IMR-90 (cell line): ENCODE measurements at regions not wholly inside any gene's neighbourhood (a gene's known extent, or its start where the extent isn't known, plus 50 kb on each side); places are given as distances from the start of the nearest gene placed in this dataset.

Experiments used
- ATAC-seq: fragments of 200-7000 bp; cut with Tn5 transposase; 2 replicates; pipeline ENCODE4 v1.9.1; 2020; ENCODE audit warnings: low read depth, mild to moderate bottlenecking, moderate library complexity
- BruUV-seq: library from RNA; stranded (reverse); fragments of 400-500 nt; replicated peaks from 2 replicates; lab custom pipeline; 2021; lab: Mats Ljungman, UMichigan
- CTCF ChIA-PET: fragments of 300-600 bp; formaldehyde crosslinking; extraction: SDS; loops from one replicate; lab custom pipeline; 2021; ENCODE audit warnings: antibody characterized with exemption; lab: Yijun Ruan, JAX
- POLR2A ChIA-PET: fragments of 300-600 bp; sonication (Branson Sonifier 250); formaldehyde crosslinking; loops from one replicate; lab custom pipeline; 2022; ENCODE audit warnings: antibody characterized with exemption; ENCODE audit not compliant: unreplicated experiment; lab: Charles Lee
- DNase-seq: peaks from one replicate; pipeline ENCODE4 v3.0.0; 2013
- H2AFZ ChIP-seq: replicated peaks from 2 replicates; pipeline ENCODE3; 2013; ENCODE audit warnings: low read length, mild to moderate bottlenecking; ENCODE audit not compliant: poor library complexity
- H2AK5ac ChIP-seq: 2 replicates; pipeline ENCODE4 v1.6.1; 2013; ENCODE audit warnings: low read depth, low read length, inconsistent platforms
- H2AK9ac ChIP-seq: replicated peaks from 2 replicates; pipeline ENCODE3; 2013; ENCODE audit warnings: mild to moderate bottlenecking, low read depth, low read length, moderate library complexity; ENCODE audit not compliant: poor library complexity
- H2BK120ac ChIP-seq: 2 replicates; pipeline ENCODE4 v1.6.1; 2013; ENCODE audit warnings: low read depth, low read length, inconsistent platforms
- H2BK15ac ChIP-seq: 3 replicates; pipeline ENCODE4 v1.6.1; 2013; ENCODE audit warnings: low read depth, low read length, inconsistent platforms
- H2BK20ac ChIP-seq: 2 replicates; pipeline ENCODE4 v1.6.1; 2013; ENCODE audit warnings: low read depth, mild to moderate bottlenecking, inconsistent platforms, low read length, moderate library complexity
- H2BK5ac ChIP-seq: 2 replicates; pipeline ENCODE4 v1.6.1; 2013; ENCODE audit warnings: mild to moderate bottlenecking, low read depth, low read length, inconsistent platforms; ENCODE audit not compliant: poor library complexity, severe bottlenecking
- H3K14ac ChIP-seq: replicated peaks from 2 replicates; pipeline ENCODE4 v1.6.1; 2013; ENCODE audit warnings: low read depth, low read length, inconsistent platforms
- H3K18ac ChIP-seq: 2 replicates; pipeline ENCODE4 v1.6.1; 2013; ENCODE audit warnings: low read depth, low read length, control low read depth
- H3K23ac ChIP-seq: 2 replicates; pipeline ENCODE4 v1.6.1; 2013; ENCODE audit warnings: low read depth, low read length, inconsistent platforms
- H3K27ac ChIP-seq: 2 replicates; pipeline ENCODE4 v1.5.1; 2013; ENCODE audit warnings: mild to moderate bottlenecking, control low read depth, low read length; ENCODE audit not compliant: insufficient read depth
- H3K27me3 ChIP-seq: 2 replicates; pipeline ENCODE4 v1.6.1; 2013; ENCODE audit warnings: low read length; ENCODE audit not compliant: control insufficient read depth, insufficient read depth
- H3K36me3 ChIP-seq: 2 replicates; pipeline ENCODE4 v1.6.1; 2013; ENCODE audit warnings: low read length, mixed read lengths; ENCODE audit not compliant: control insufficient read depth, insufficient read depth
- H3K4ac ChIP-seq: 2 replicates; pipeline ENCODE4 v1.6.1; 2013; ENCODE audit warnings: low read depth, low read length, inconsistent platforms
- H3K4me1 ChIP-seq: 2 replicates; pipeline ENCODE4 v1.6.1; 2013; ENCODE audit warnings: low read length, mixed read lengths; ENCODE audit not compliant: control insufficient read depth, insufficient read depth
- H3K4me2 ChIP-seq: 2 replicates; pipeline ENCODE4 v1.6.1; 2013; ENCODE audit warnings: low read depth, mild to moderate bottlenecking, control low read depth, low read length, moderate library complexity
- H3K4me3 ChIP-seq: 2 replicates; pipeline ENCODE4 v1.5.1; 2013; ENCODE audit warnings: low read depth, mild to moderate bottlenecking, control low read depth, low read length, moderate library complexity; ENCODE audit not compliant: insufficient read depth
- H3K56ac ChIP-seq: 2 replicates; pipeline ENCODE4 v1.6.1; 2013; ENCODE audit warnings: low read length, inconsistent platforms; ENCODE audit not compliant: insufficient read depth; ENCODE audit errors: extremely low read depth
- H3K79me1 ChIP-seq, 2 experiments: 2 replicates each; pipeline ENCODE4 v1.6.1; 2013; ENCODE audit warnings: low read length in 2 of 2, inconsistent platforms in 1 of 2, low read depth in 1 of 2
- H3K9ac ChIP-seq: 2 replicates; pipeline ENCODE4 v1.6.1; 2013; ENCODE audit warnings: low read depth, low read length, control low read depth
- H3K9me1 ChIP-seq: 2 replicates; pipeline ENCODE4 v1.6.1; 2013; ENCODE audit warnings: low read length, inconsistent platforms; ENCODE audit not compliant: insufficient read depth
- H3K9me3 ChIP-seq: 2 replicates; pipeline ENCODE4 v1.6.1; 2013; ENCODE audit warnings: low read length; ENCODE audit not compliant: control insufficient read depth, insufficient read depth
- H4K20me1 ChIP-seq: 2 replicates; pipeline ENCODE4 v1.6.1; 2013; ENCODE audit warnings: low read length, inconsistent platforms; ENCODE audit not compliant: insufficient read depth
- H4K5ac ChIP-seq: 2 replicates; pipeline ENCODE4 v1.6.1; 2013; ENCODE audit warnings: mild to moderate bottlenecking, low read depth, low read length, control low read depth
- H4K8ac ChIP-seq, 2 experiments: 2 replicates each; pipeline ENCODE4 v1.6.1; 2013; ENCODE audit warnings: low read depth in 2 of 2, low read length in 2 of 2, control low read depth in 1 of 2, inconsistent platforms in 1 of 2
- H4K91ac ChIP-seq: 2 replicates; pipeline ENCODE4 v1.6.1; 2013; ENCODE audit warnings: low read depth, low read length, inconsistent platforms; ENCODE audit not compliant: insufficient read depth
- BHLHE40 ChIP-seq: fragments of 150-350 bp; IDR thresholded peaks from 2 replicates; pipeline ENCODE4 v1.6.1; 2016; ENCODE audit warnings: mild to moderate bottlenecking, low read depth, low read length
- CEBPB ChIP-seq: IDR thresholded peaks from 2 replicates; pipeline ENCODE4 v1.6.1; 2012; ENCODE audit warnings: low read depth, low read length, improper control_type of control experiment
- CHD1 ChIP-seq: IDR thresholded peaks from 2 replicates; pipeline ENCODE4 v1.6.1; 2012; ENCODE audit warnings: low read depth, low read length, improper control_type of control experiment
- FOS ChIP-seq: fragments of 150-350 bp; IDR thresholded peaks from 2 replicates; pipeline ENCODE4 v1.6.1; 2016; ENCODE audit warnings: low read depth, low read length
- MAFK ChIP-seq: IDR thresholded peaks from 2 replicates; pipeline ENCODE4 v1.6.1; 2012; ENCODE audit warnings: low read depth, low read length, improper control_type of control experiment
- MAZ ChIP-seq: IDR thresholded peaks from 2 replicates; pipeline ENCODE4 v1.6.1; 2012; ENCODE audit warnings: low read depth, mild to moderate bottlenecking, low read length, improper control_type of control experiment, moderate library complexity, borderline replicate concordance
- MXI1 ChIP-seq: IDR thresholded peaks from 2 replicates; pipeline ENCODE4 v1.6.1; 2012; ENCODE audit warnings: low read depth, mild to moderate bottlenecking, low read length, moderate library complexity, borderline replicate concordance
- NFE2L2 ChIP-seq: fragments of 150-350 bp; IDR thresholded peaks from 2 replicates; pipeline ENCODE4 v1.6.1; 2016; ENCODE audit warnings: low read depth, mild to moderate bottlenecking, low read length
- RAD21 ChIP-seq: IDR thresholded peaks from 2 replicates; pipeline ENCODE4 v1.6.1; 2012; ENCODE audit warnings: low read length, improper control_type of control experiment
- RCOR1 ChIP-seq: IDR thresholded peaks from 2 replicates; pipeline ENCODE4 v1.6.1; 2012; ENCODE audit warnings: mild to moderate bottlenecking, low read length, improper control_type of control experiment; ENCODE audit not compliant: insufficient replicate concordance
- RFX5 ChIP-seq: IDR thresholded peaks from 2 replicates; pipeline ENCODE4 v1.8.0; 2012; ENCODE audit warnings: low read depth, mild to moderate bottlenecking, low read length, moderate library complexity
- SMC3 ChIP-seq: fragments of 150-350 bp; IDR thresholded peaks from 2 replicates; pipeline ENCODE4 v1.6.1; 2016; ENCODE audit warnings: low read depth, mild to moderate bottlenecking, antibody characterized with exemption, low read length, moderate library complexity
- WGBS, 2 experiments: methylation state at CpG; one replicate each; pipeline versions ENCODE4 v1.1.5 to v1.1.7; 2013; ENCODE audit warnings: missing lambda C conversion rate in 2 of 2; ENCODE audit not compliant: insufficient read length in 1 of 2; ENCODE audit errors: extremely low coverage in 2 of 2; 5-methylcytosine and 5-hydroxymethylcytosine counted together
- dilution Hi-C: fragments of 300-500 bp; cut with HindIII; formaldehyde crosslinking; loops from one replicate; pipeline ENCODE4 v1.14.3; 2018; ENCODE audit warnings: low sequenced_read_pairs; ENCODE audit not compliant: unreplicated experiment
- in situ Hi-C: fragments of 300-500 bp; cut with MboI; formaldehyde crosslinking; loops from 3 replicates; pipeline ENCODE4 v1.14.3; 2019; ENCODE audit warnings: low sequenced_read_pairs, inconsistent platforms, mixed read lengths
- intact Hi-C: fragments of 100-400 bp; cut with micrococcal nuclease; formaldehyde crosslinking; loops from 2 replicates; pipeline ENCODE4 v1.10.0; 2022
- TF ChIP-seq, protein P1 (sequence below): fragments of 150-350 bp; IDR thresholded peaks from 2 replicates; pipeline ENCODE4 v1.6.1; 2017; ENCODE audit warnings: mild to moderate bottlenecking, antibody characterized with exemption, low read length, low read depth
- TF ChIP-seq, protein P2 (sequence below): conservative IDR thresholded peaks from 2 replicates; pipeline ENCODE4 v1.5.1; 2012; ENCODE audit warnings: mild to moderate bottlenecking, low read depth, low read length, improper control_type of control experiment

DNA sequence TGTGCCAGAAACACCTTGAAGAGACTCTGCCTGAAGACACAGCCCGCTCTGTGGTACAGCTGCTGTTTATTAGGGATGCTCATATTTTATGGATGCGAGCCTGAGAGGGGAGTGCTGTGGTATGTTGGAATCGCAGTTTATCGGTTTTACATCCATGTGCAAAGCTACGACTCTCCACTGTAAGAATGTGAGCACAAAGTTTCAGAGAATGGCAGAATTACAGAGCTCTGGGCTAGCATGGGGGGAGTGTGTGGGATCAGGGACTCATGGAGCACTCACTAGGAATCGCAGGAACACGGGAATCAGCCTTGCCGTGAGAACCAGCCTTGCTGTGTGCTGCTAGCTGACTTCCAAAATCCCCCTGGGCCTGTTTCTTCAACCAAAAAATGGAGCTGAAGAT, 199.9 kb downstream of the RNF144A start:
- Histone ChIP-seq H2BK5ac (no peak overlapping the region), H3K18ac (no peak overlapping the region), H2AK5ac (no peak overlapping the region), H3K4ac (no peak overlapping the region), H3K4me1 (no peaks in the 10 kb centered on the region), H3K4me3 (no peak overlapping the region), H2BK120ac (no peak overlapping the region), H3K79me1 (no peaks in the 10 kb centered on the region), H4K91ac (no peak overlapping the region), H2BK20ac (no peak overlapping the region), H3K36me3 (no peaks in the 10 kb centered on the region), H4K8ac (no peak overlapping the region), H4K5ac (no peak overlapping the region), H3K27me3 (no peaks in the 10 kb centered on the region), H3K56ac (no peak overlapping the region), H3K9me3 (peaks cover 2% of the 10 kb centered on the region; the same call in 1 of the 2 replicates), H3K14ac (no peak overlapping the region), H3K9me1 (no peaks in the 10 kb centered on the region), H2BK15ac (no peak overlapping the region), H3K9ac (no peak overlapping the region), H3K23ac (no peak overlapping the region), H3K4me2 (no peak overlapping the region), H2AK9ac (no peak overlapping the region), H2AFZ (no peak overlapping the region), H4K20me1 (no peaks in the 10 kb centered on the region), H3K27ac (no peak overlapping the region)
- ChIA-PET CTCF (interaction anchor here (0.9 kb wide), 1 partner anchor 38 kb away, joined by 3 read pairs; no protein-coding TSS in a partner anchor), POLR2A (no interaction called here)
- intact Hi-C loops (no loop called here), in situ Hi-C loops (loop anchor here (25.0 kb wide), 1 partner anchor 1570 kb away; the partner anchor contains the start of gene ID2), dilution Hi-C loops (no loop called here)
- ATAC-seq = no peak
- TF ChIP-seq FOS = no peak
- no peak for TF ChIP-seq MXI1
- no peak for TF ChIP-seq SMC3
- no peak for TF ChIP-seq RFX5
- no peak for TF ChIP-seq CHD1
- no peak for TF ChIP-seq CEBPB
- no peak for TF ChIP-seq MAZ
- no peak for TF ChIP-seq BHLHE40
- no peak for TF ChIP-seq RCOR1
- no peak for TF ChIP-seq NFE2L2
- no peak for TF ChIP-seq RAD21
- TF ChIP-seq, protein P1, sequence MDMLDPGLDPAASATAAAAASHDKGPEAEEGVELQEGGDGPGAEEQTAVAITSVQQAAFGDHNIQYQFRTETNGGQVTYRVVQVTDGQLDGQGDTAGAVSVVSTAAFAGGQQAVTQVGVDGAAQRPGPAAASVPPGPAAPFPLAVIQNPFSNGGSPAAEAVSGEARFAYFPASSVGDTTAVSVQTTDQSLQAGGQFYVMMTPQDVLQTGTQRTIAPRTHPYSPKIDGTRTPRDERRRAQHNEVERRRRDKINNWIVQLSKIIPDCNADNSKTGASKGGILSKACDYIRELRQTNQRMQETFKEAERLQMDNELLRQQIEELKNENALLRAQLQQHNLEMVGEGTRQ = no peak
- TF ChIP-seq, protein P2, sequence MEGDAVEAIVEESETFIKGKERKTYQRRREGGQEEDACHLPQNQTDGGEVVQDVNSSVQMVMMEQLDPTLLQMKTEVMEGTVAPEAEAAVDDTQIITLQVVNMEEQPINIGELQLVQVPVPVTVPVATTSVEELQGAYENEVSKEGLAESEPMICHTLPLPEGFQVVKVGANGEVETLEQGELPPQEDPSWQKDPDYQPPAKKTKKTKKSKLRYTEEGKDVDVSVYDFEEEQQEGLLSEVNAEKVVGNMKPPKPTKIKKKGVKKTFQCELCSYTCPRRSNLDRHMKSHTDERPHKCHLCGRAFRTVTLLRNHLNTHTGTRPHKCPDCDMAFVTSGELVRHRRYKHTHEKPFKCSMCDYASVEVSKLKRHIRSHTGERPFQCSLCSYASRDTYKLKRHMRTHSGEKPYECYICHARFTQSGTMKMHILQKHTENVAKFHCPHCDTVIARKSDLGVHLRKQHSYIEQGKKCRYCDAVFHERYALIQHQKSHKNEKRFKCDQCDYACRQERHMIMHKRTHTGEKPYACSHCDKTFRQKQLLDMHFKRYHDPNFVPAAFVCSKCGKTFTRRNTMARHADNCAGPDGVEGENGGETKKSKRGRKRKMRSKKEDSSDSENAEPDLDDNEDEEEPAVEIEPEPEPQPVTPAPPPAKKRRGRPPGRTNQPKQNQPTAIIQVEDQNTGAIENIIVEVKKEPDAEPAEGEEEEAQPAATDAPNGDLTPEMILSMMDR = no peak
- no peak for TF ChIP-seq MAFK
- BruUV-seq = no TSS peak
- DNase-seq = no peak
- WGBS, 2 experiments = 71% methylated on average over 5 of the region's 8 CpGs; no CpG with 5 or more reads in 1 of the 2 experiments
